Small intestine (tissue), 7 donors: ENCODE measurements at regions not wholly inside any gene's neighbourhood (a gene's known extent, or its start where the extent isn't known, plus 50 kb on each side); places are given as distances from the start of the nearest gene placed in this dataset.
"Not testable (repeated sequence)": the region's sequence is repeated elsewhere in the genome, so short reads cannot be mapped to it uniquely, and the experiment has no call there.

ENCODE experiments used
- DNase-seq, 2 donors: peaks; one replicate each; pipeline versions ENCODE4 v3.0.0 to v3.0.0-alpha.2; 2013
- FAIRE-seq: peaks from 2 replicates; lab custom pipeline; 2012; peaks lifted over from hg19 to GRCh38; lab: Jason Lieb, UNC
- H3K27ac ChIP-seq, 3 donors: one replicate each; pipeline ENCODE4 v1.5.1; 2013; ENCODE audit warnings: low read length in 2 of 3, mild to moderate bottlenecking in 2 of 3, control low read depth in 1 of 3, inconsistent platforms in 1 of 3, low read depth in 1 of 3, moderate library complexity in 1 of 3
- H3K27me3 ChIP-seq, 3 donors: one replicate each; pipeline ENCODE4 v1.6.1; 2013; ENCODE audit warnings: low read length in 3 of 3, inconsistent platforms in 1 of 3; ENCODE audit not compliant: control insufficient read depth in 3 of 3, insufficient read depth in 3 of 3
- H3K36me3 ChIP-seq, 3 donors: one replicate each; pipeline ENCODE4 v1.6.1; 2013; ENCODE audit warnings: low read length in 3 of 3, inconsistent platforms in 1 of 3, low read depth in 1 of 3, mild to moderate bottlenecking in 1 of 3, moderate library complexity in 1 of 3; ENCODE audit not compliant: control insufficient read depth in 3 of 3, insufficient read depth in 2 of 3
- H3K4me1 ChIP-seq, 3 donors: one replicate each; pipeline ENCODE4 v1.6.1; 2013; ENCODE audit warnings: low read length in 2 of 3, inconsistent platforms in 1 of 3, low read depth in 1 of 3, mild to moderate bottlenecking in 1 of 3, moderate library complexity in 1 of 3; ENCODE audit not compliant: control insufficient read depth in 3 of 3, insufficient read depth in 2 of 3
- H3K4me3 ChIP-seq, 3 donors: one replicate each; pipeline ENCODE4 v1.5.1; 2013; ENCODE audit warnings: low read length in 3 of 3, control low read depth in 1 of 3, inconsistent platforms in 1 of 3, low read depth in 1 of 3, mild to moderate bottlenecking in 1 of 3, moderate library complexity in 1 of 3
- H3K9me3 ChIP-seq, 2 donors: one replicate each; pipeline ENCODE4 v1.6.1; 2013; ENCODE audit warnings: low read depth in 1 of 2, low read length in 1 of 2; ENCODE audit not compliant: control insufficient read depth in 2 of 2, insufficient read depth in 1 of 2
- WGBS, 3 donors: extraction: QIAGEN DNeasy Blood & Tissue Kit; methylation state at CpG; one replicate each; pipeline ENCODE4 v1.1.7; 2013; 5-methylcytosine and 5-hydroxymethylcytosine counted together
- donor health status: healthy with polysubstance abuse.
- donor health status: control.
- donor health status: control.
- donor health status: Bipolar disorder and iron deficiency.
- donor health status: healthy.

DNA sequence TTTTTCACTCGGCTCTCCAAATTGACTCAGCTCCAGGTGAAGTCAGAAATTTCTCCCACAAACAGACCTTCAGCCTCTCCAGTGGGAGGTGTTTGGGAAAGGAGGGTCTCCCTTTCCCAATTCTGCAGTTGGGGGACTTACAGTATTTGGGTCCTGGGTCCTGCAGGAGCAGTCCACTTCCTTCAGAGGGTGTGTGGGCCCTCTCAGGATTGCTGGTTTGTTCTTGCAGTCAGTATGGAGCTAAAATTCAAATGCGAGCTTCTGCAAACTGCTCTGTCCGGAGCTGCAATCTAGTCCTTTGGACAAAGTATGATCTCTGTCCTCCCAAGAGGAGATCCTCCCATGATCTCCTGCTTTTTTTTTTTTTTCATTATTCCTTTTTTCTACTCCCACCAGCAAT, 87.9 kb upstream of the MSTN start:
- H3K27ac ChIP-seq, result no peak overlapping the region
- FAIRE-seq, result no peak

DNA sequence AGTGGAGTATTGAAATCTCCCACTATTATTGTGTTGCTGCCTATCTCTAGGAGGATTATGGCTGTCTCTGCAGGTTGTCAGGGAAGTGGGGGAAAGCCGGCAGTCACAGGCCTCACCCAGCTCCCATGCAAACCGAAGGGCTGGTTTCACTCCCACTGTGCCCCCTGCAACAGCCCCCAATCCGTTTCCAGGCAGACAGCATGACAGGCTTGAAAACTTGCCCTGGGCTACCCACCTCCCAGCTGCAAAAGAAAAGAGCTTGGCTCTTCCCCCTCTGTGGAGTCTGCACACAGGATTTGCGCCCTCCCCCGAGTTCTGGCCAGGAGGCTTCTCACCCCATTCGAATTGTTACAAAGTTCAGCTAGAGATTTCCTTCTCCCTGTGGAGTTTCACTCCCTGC, 87.4 kb upstream of the MSTN start:
- Histone ChIP-seq H3K4me3 (no peak overlapping the region), H3K9me3 (no peaks in the 10 kb centered on the region), H3K27me3 (no peaks in the 10 kb centered on the region), H3K36me3 (no peaks in the 10 kb centered on the region), H3K4me1 (no peaks in the 10 kb centered on the region), H3K27ac (no peak overlapping the region)
- 66 to 86% (median 74%) methylated on average over 6 of the region's 6 CpGs for WGBS, 3 donors
- DNase-seq (no peak), FAIRE-seq (no peak)

More for the DNA sequence above, 87.9 kb upstream of the MSTN start:
- DNase-seq, result no peak
- Histone ChIP-seq H3K36me3 (no peaks in the 10 kb centered on the region), H3K4me3 (no peak overlapping the region), H3K4me1 (no peaks in the 10 kb centered on the region), H3K27me3 (no peaks in the 10 kb centered on the region), H3K9me3 (no peaks in the 10 kb centered on the region)
- 85 to 87% (median 86%) methylated on average over 3 of the region's 3 CpGs for WGBS, 3 donors

DNA sequence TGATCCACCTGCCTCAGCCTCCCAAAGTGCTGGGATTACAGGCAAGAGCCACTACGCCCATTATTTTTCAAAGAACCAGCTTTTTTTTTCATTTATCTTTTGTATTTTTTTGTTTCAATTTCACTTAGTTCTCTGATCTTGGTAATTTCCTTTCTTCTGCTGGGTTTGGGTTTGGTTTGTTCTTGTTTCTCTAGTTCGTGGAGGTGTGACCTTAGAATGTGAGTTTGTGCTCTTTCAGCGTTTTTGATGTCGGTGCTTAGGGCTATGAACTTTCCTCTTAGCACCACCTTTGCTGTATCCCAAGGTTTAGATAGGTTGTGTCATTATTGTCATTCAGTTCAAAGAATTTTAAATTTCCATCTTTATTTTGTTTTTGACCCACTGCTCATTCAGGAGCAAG, 86.7 kb upstream of the MSTN start:
- FAIRE-seq (no peak), DNase-seq (no peak)
- no peak overlapping the region for H3K4me3 ChIP-seq

DNA sequence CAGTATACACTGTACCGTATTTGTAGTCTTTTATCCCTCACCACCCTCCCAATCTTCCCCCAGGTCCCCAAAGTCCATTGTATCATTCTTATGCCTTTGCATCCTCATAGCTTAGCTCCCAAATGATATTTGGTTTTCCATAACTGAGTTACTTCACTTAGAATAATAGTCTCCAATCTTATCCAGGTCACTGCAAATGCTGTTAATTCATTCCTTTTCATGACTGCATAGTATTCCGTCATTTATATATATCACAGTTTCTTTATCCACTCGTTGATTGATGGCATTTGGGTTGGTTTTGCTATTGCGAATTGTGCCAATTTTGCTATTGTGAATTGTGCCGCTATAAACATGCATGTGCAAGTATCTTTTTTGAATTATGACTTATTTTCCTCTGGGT, 83.6 kb upstream of the MSTN start:
- H3K36me3 ChIP-seq, FAIRE-seq, H3K27me3 ChIP-seq, H3K27ac ChIP-seq, DNase-seq, H3K4me3 ChIP-seq, H3K9me3 ChIP-seq, H3K4me1 ChIP-seq: not testable (repeated sequence)
- WGBS, 3 donors, result 88 to 93% (median 92%) methylated on average over 5 of the region's 5 CpGs

More for the DNA sequence above, 86.7 kb upstream of the MSTN start:
- Histone ChIP-seq H3K27ac (no peak overlapping the region), H3K9me3 (no peaks in the 10 kb centered on the region), H3K4me1 (no peaks in the 10 kb centered on the region), H3K27me3 (no peaks in the 10 kb centered on the region), H3K36me3 (no peaks in the 10 kb centered on the region)
- WGBS, 3 donors, result 71 to 91% (median 77%) methylated on average over 4 of the region's 4 CpGs

DNA sequence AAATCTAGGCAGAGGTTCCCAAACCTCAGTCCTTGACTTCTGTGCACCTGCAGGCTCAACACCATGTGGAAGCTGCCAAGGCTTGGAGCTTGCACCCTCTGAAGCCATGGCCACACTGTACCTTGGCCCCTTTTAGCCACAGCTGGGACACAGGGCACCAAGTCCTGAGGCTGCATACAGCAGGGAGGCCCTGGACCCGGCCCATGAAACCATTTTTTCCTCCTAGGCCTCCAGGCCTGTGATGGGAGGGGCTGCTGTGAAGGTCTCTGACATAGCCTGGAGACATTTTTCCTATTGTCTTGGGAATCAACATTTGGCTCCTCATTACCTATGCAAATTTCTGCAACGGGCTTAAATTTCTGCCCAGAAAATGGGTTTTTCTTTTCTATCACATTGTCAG, 77.9 kb upstream of the MSTN start:
- not testable (repeated sequence) for FAIRE-seq, H3K4me1 ChIP-seq, H3K36me3 ChIP-seq, H3K27me3 ChIP-seq, H3K4me3 ChIP-seq, DNase-seq, H3K27ac ChIP-seq
- WGBS, 3 donors, result 85 to 98% (median 90%) methylated on average over 2 of the region's 2 CpGs
- H3K9me3 ChIP-seq, result peaks cover 0 to 25% of the 10 kb centered on the region in 2 donors

DNA sequence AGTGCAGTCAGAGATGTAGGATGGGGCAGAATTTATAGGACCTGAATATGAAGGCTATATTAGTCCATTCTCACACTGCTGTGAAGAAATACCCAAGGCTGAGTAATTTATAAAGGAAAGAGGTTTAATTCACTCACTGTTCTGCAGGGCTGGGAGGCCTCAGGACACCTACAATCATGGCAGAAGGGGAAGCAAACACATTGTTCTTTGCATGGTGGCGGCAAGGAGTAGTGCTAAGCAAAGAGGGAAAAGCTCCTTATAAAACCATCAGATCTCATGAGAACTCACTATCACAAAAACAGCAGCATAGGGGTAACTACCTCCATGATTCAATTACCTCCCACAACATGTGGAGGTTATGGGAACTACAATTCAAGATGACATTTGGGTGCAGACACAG, 76.8 kb upstream of the MSTN start:
- Histone ChIP-seq H3K4me1 (no peaks in the 10 kb centered on the region), H3K27me3 (no peaks in the 10 kb centered on the region), H3K4me3 (no peak overlapping the region), H3K27ac (no peak overlapping the region), H3K36me3 (no peaks in the 10 kb centered on the region), H3K9me3 (peaks cover 0 to 25% of the 10 kb centered on the region in 2 donors)
- FAIRE-seq (no peak), DNase-seq (no peak)
- WGBS, 3 donors, result 94 to 100% (median 100%) methylated on average over 1 of the region's 1 CpG

DNA sequence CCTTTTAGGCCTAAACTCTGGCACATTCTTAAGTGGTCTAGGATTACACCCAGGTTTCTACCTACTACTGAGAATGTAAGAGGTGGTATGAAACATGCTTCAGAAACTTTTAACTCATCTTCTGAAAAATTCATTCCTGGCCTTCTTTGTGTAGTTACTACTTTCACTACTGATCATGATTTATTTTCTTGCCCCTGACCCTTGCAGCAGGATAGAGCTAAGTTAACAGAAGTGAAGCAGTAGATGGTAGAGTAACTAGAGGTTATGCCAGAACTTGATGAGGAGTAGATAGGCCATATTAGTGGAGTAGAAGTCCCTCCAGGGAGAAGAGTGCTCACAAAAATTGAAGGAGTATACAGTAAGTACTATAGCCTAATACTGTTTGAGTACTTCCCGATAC, 75.5 kb upstream of the MSTN start:
- Histone ChIP-seq H3K4me1 (no peaks in the 10 kb centered on the region), H3K27me3 (no peaks in the 10 kb centered on the region), H3K36me3 (no peaks in the 10 kb centered on the region), H3K9me3 (peaks cover 0 to 25% of the 10 kb centered on the region in 2 donors), H3K27ac (no peak overlapping the region), H3K4me3 (no peak overlapping the region)
- no peak for FAIRE-seq
- no peak for DNase-seq
- 87 to 100% (median 100%) methylated on average over 1 of the region's 1 CpG for WGBS, 3 donors

DNA sequence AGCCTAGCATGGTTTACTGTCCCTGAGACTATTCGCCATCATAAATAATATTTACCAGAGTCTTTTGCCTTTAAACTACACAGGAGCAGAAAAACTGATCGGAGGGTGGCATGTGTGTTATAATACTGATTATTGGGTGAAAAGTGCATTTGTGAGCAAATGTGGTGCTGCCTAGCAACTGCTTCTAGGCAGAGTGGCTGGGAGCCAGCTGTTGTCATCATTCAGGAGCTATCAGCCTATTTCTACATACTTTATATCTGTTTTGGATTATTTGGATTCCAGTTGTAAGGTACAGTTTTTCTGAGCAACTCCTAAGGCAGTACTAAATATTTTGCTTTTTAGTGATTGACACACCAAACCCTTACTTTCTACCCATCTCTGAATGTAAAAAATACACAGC, 75.0 kb upstream of the MSTN start:
- Histone ChIP-seq H3K36me3 (no peaks in the 10 kb centered on the region), H3K4me3 (no peak overlapping the region), H3K9me3 (peaks cover 0 to 25% of the 10 kb centered on the region in 2 donors), H3K27ac (no peak overlapping the region), H3K4me1 (no peaks in the 10 kb centered on the region), H3K27me3 (no peaks in the 10 kb centered on the region)
- WGBS, 3 donors, result 82 to 91% (median 90%) methylated on average over 2 of the region's 2 CpGs
- FAIRE-seq (no peak), DNase-seq (no peak)

DNA sequence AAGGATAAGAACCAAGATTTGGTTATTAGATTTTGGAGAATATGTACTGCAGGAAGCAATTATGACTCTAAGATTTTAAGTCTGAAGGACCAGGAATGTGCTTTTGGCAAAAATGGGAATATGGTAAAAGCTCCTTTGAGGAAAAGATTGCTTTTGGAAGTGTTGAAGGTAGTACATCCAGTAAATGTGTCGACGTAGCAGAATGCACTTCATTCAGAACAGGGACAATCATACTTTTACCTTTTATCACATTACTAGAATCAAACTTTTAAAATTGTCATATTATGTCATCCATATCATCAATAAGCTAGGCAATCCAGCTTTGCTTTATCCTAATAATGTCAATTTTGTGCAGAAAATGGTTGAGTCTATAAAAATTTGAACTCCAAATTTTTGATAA, 74.3 kb upstream of the MSTN start:
- H3K4me3 ChIP-seq, result no peak overlapping the region
- DNase-seq (no peak), FAIRE-seq (no peak)
- no peaks in the 10 kb centered on the region for H3K27me3 ChIP-seq
- WGBS, 3 donors, result 97 to 98% (median 98%) methylated on average over 2 of the region's 2 CpGs
- no peaks in the 10 kb centered on the region for H3K4me1 ChIP-seq
- H3K36me3 ChIP-seq, result no peaks in the 10 kb centered on the region
- H3K27ac ChIP-seq, result no peak overlapping the region
- H3K9me3 ChIP-seq, result peaks cover 0 to 25% of the 10 kb centered on the region in 2 donors
